ENCODE measurements at regions not wholly inside any gene's neighbourhood (a gene's known extent, or its start where the extent isn't known, plus 50 kb on each side); places are given as distances from the start of the nearest gene placed in this dataset.

DNA sequence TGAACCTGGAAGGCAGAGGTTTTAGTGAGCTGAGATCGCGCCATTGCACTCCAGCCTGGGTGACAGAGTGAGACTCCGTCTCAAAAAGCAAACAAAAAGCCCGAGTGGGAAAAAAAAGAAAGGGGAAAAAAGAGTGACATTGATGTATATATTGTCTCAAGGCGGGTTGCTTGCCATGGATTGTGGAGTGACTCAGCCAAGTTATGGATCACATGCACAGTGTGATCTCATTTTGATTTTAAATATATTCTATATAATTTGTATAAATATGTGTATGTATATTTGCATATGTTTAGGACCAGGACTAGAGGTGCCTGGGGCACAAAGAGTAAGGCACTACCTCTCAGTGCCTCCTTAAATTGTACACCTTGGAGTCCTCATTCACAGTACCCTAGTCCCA, 116.2 kb upstream of the RASSF8 start:
- no peaks in the 10 kb centered on the region for H3K9me2 ChIP-seq (ENCODE audit: insufficient read depth, low read length)
- CTCF ChIA-PET (ENCODE audit: unreplicated experiment), result no interaction called here
- no peak for TF ChIP-seq EZH2phosphoT487 (IDR thresholded peaks at IDR 0.05; ENCODE audit: borderline replicate concordance, low read depth, low read length)
- TF ChIP-seq, protein P1, sequence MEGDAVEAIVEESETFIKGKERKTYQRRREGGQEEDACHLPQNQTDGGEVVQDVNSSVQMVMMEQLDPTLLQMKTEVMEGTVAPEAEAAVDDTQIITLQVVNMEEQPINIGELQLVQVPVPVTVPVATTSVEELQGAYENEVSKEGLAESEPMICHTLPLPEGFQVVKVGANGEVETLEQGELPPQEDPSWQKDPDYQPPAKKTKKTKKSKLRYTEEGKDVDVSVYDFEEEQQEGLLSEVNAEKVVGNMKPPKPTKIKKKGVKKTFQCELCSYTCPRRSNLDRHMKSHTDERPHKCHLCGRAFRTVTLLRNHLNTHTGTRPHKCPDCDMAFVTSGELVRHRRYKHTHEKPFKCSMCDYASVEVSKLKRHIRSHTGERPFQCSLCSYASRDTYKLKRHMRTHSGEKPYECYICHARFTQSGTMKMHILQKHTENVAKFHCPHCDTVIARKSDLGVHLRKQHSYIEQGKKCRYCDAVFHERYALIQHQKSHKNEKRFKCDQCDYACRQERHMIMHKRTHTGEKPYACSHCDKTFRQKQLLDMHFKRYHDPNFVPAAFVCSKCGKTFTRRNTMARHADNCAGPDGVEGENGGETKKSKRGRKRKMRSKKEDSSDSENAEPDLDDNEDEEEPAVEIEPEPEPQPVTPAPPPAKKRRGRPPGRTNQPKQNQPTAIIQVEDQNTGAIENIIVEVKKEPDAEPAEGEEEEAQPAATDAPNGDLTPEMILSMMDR (conservative IDR thresholded peaks at IDR 0.05; ENCODE audit: low read length), result no peak
- no peaks in the 10 kb centered on the region for H3K36me3 ChIP-seq (ENCODE audit: insufficient read depth, low read length)
- no peak overlapping the region for H2AFZ ChIP-seq (ENCODE audit: low read length)
- POLR2A ChIA-PET, result interaction anchor here (1.2 kb wide), 1 partner anchor 10 kb away, joined by 4 read pairs; no protein-coding TSS in a partner anchor
- H3K4me2 ChIP-seq (ENCODE audit: low read length), result no peak overlapping the region
- no peaks in the 10 kb centered on the region for H3K79me2 ChIP-seq (ENCODE audit: insufficient read depth, low read depth, low read length)
- no peak for DNase-seq (ENCODE audit: low spot score)
- H3K27ac ChIP-seq (ENCODE audit: low read depth, low read length, poor library complexity, severe bottlenecking), result no peak overlapping the region
- intact Hi-C loops (cut with micrococcal nuclease; ENCODE audit: unreplicated experiment), result no loop called here
- no TSS peak for BruUV-seq (replicated peaks)
- H3K9me3 ChIP-seq (ENCODE audit: low read length), result no peaks in the 10 kb centered on the region
- no peak overlapping the region for H3K4me3 ChIP-seq (ENCODE audit: low read depth, low read length, poor library complexity, severe bottlenecking)
- H4K20me1 ChIP-seq (ENCODE audit: insufficient read depth, low read length), result no peaks in the 10 kb centered on the region
- no peaks in the 10 kb centered on the region for H3K4me1 ChIP-seq (ENCODE audit: insufficient read depth, low read length, poor library complexity, severe bottlenecking)

DNA sequence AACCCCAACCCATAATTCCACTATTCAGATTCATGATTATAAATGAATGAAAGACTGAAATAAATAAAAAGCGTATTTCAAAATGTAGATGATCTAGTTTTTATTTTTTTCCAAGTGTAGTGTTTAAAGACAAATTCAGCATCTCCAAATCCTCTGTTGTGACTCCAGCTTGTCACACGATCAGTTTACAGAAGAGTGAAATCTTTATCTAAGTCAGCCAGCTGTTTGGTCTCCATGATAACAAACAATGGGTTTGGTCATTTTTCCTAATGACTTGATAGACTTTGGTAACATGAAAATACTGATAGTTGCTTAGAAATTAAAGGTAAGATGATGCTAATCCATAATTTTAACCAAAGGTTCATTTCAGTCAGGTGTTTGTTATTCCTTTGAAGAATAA, 114.5 kb upstream of the RASSF8 start:
- H4K20me1 ChIP-seq (ENCODE audit: insufficient read depth, low read length), result no peaks in the 10 kb centered on the region
- no peak for DNase-seq (ENCODE audit: low spot score)
- no peak overlapping the region for H3K27ac ChIP-seq (ENCODE audit: low read depth, low read length, poor library complexity, severe bottlenecking)
- ChIA-PET POLR2A (no interaction called here), CTCF (ENCODE audit: unreplicated experiment) (no interaction called here)
- no peaks in the 10 kb centered on the region for H3K36me3 ChIP-seq (ENCODE audit: insufficient read depth, low read length)
- BruUV-seq (replicated peaks), result no TSS peak
- H3K9me2 ChIP-seq (ENCODE audit: insufficient read depth, low read length), result no peaks in the 10 kb centered on the region
- H2AFZ ChIP-seq (ENCODE audit: low read length), result no peak overlapping the region
- H3K4me2 ChIP-seq (ENCODE audit: low read length), result no peak overlapping the region
- no peaks in the 10 kb centered on the region for H3K9me3 ChIP-seq (ENCODE audit: low read length)
- no peaks in the 10 kb centered on the region for H3K4me1 ChIP-seq (ENCODE audit: insufficient read depth, low read length, poor library complexity, severe bottlenecking)
- TF ChIP-seq EZH2phosphoT487 (IDR thresholded peaks at IDR 0.05; ENCODE audit: borderline replicate concordance, low read depth, low read length), result no peak
- TF ChIP-seq, protein P1 (conservative IDR thresholded peaks at IDR 0.05; ENCODE audit: low read length), result no peak
- intact Hi-C loops (cut with micrococcal nuclease; ENCODE audit: unreplicated experiment), result no loop called here
- H3K4me3 ChIP-seq (ENCODE audit: low read depth, low read length, poor library complexity, severe bottlenecking), result no peak overlapping the region
- no peaks in the 10 kb centered on the region for H3K79me2 ChIP-seq (ENCODE audit: insufficient read depth, low read depth, low read length)

DNA sequence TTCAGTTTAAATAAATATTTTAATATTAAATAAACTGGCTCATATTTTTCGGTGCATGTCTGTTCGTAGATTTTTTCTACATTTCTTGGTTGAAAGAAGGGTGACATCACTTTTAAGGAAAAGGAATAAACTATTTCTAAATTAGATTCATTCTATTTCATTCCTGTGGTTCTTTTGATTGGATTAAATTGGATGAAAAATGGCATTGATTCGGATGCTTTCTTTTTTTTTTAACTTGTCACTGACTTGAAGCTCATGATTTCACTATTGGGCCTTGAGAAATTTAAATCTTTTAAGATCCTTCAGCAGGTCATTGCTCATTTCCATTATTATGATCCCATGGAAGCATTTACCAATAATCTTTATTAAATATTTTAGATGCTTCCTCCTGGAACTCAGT, 113.1 kb upstream of the RASSF8 start:
- Histone ChIP-seq H2AFZ (ENCODE audit: low read length) (no peak overlapping the region), H4K20me1 (ENCODE audit: insufficient read depth, low read length) (no peaks in the 10 kb centered on the region), H3K9me2 (ENCODE audit: insufficient read depth, low read length) (no peaks in the 10 kb centered on the region), H3K79me2 (ENCODE audit: insufficient read depth, low read depth, low read length) (no peaks in the 10 kb centered on the region), H3K4me2 (ENCODE audit: low read length) (no peak overlapping the region), H3K9me3 (ENCODE audit: low read length) (no peaks in the 10 kb centered on the region), H3K27ac (ENCODE audit: low read depth, low read length, poor library complexity, severe bottlenecking) (no peak overlapping the region), H3K4me1 (ENCODE audit: insufficient read depth, low read length, poor library complexity, severe bottlenecking) (no peaks in the 10 kb centered on the region), H3K4me3 (ENCODE audit: low read depth, low read length, poor library complexity, severe bottlenecking) (no peak overlapping the region), H3K36me3 (ENCODE audit: insufficient read depth, low read length) (no peaks in the 10 kb centered on the region)
- no TSS peak for BruUV-seq (replicated peaks)
- no peak for DNase-seq (ENCODE audit: low spot score)
- ChIA-PET CTCF (ENCODE audit: unreplicated experiment) (no interaction called here), POLR2A (interaction anchor here (1.4 kb wide), 1 partner anchor 19 kb away, joined by 3 read pairs; no protein-coding TSS in a partner anchor)
- intact Hi-C loops (cut with micrococcal nuclease; ENCODE audit: unreplicated experiment), result no loop called here
- TF ChIP-seq EZH2phosphoT487 (IDR thresholded peaks at IDR 0.05; ENCODE audit: borderline replicate concordance, low read depth, low read length), result no peak
- TF ChIP-seq, protein P1 (conservative IDR thresholded peaks at IDR 0.05; ENCODE audit: low read length), result no peak
